Thoracic aorta (tissue), 2 donors: ENCODE measurements at regions not wholly inside any gene's neighbourhood (a gene's known extent, or its start where the extent isn't known, plus 50 kb on each side); places are given as distances from the start of the nearest gene placed in this dataset.
"Not testable (repeated sequence)": the region's sequence is repeated elsewhere in the genome, so short reads cannot be mapped to it uniquely, and the experiment has no call there.

Source experiments
- ATAC-seq: fragments of 150-250 bp; one replicate; pipeline ENCODE4 v1.8.0; 2017; ENCODE audit warnings: low read depth; ENCODE audit not compliant: insufficient number of reproducible peaks, low FRiP score
- DNase-seq: peaks from one replicate; pipeline ENCODE4 v3.0.0-alpha.2; 2020; ENCODE audit warnings: low spot score
- H3K27ac ChIP-seq, 2 donors: fragments of 200-600 bp; sonication (generic); 1 replicate in 1 of 2; 2 replicates in 1 of 2; pipeline ENCODE4 v1.5.1; 2016; ENCODE audit warnings: mild to moderate bottlenecking in 2 of 2, moderate library complexity in 2 of 2
- H3K27me3 ChIP-seq: fragments of 200-600 bp; sonication (generic); replicated peaks from 2 replicates; pipeline ENCODE4 v1.6.0; 2016; ENCODE audit warnings: mild to moderate bottlenecking; ENCODE audit not compliant: insufficient read depth
- H3K36me3 ChIP-seq: fragments of 200-600 bp; sonication (generic); one replicate; pipeline ENCODE4 v1.5.1; 2016
- H3K4me1 ChIP-seq, 2 donors: fragments of 200-600 bp; sonication (generic); 1 replicate in 1 of 2; 2 replicates in 1 of 2; pipeline versions ENCODE4 v1.5.1 to v1.6.0; 2016; ENCODE audit warnings: low read depth in 2 of 2, mild to moderate bottlenecking in 1 of 2; ENCODE audit not compliant: control insufficient read depth in 1 of 2
- H3K4me3 ChIP-seq: fragments of 200-600 bp; sonication (generic); 2 replicates; pipeline ENCODE4 v1.5.1; 2016; ENCODE audit warnings: mild to moderate bottlenecking
- H3K9me3 ChIP-seq: fragments of 200-600 bp; sonication (generic); 2 replicates; pipeline ENCODE4 v1.5.1; 2016
- TF ChIP-seq, protein P1 (sequence below): fragments of 200-600 bp; sonication (generic); IDR thresholded peaks from one replicate; pipeline ENCODE4 v1.5.1; 2019; ENCODE audit warnings: antibody characterized with exemption

DNA sequence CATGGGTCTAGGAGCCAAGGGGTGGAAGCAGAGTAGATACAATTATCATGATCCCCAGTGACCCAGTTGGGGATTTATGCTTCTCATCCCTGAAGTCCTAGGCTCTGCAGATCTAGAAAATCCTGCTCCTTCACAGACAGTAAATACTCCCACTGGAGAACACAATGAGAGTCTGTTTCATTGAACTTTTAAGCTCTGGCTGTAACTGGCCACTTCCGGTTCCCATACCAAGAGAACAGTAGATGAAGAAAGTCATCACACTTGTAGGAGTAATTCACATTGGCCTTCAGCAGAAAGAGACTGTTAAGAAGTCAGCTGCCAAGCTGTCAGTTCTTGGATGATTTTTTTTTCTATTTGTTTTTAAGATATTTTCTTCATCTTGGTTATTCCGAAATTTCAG lies 597.1 kb downstream of the ACTL7B start:
- no peak overlapping the region for H3K4me3 ChIP-seq
- H3K27me3 ChIP-seq, result no peaks in the 10 kb centered on the region
- H3K27ac ChIP-seq, result no peak overlapping the region
- no peaks in the 10 kb centered on the region for H3K36me3 ChIP-seq
- H3K4me1 ChIP-seq, result no peaks in the 10 kb centered on the region
- TF ChIP-seq, protein P1, sequence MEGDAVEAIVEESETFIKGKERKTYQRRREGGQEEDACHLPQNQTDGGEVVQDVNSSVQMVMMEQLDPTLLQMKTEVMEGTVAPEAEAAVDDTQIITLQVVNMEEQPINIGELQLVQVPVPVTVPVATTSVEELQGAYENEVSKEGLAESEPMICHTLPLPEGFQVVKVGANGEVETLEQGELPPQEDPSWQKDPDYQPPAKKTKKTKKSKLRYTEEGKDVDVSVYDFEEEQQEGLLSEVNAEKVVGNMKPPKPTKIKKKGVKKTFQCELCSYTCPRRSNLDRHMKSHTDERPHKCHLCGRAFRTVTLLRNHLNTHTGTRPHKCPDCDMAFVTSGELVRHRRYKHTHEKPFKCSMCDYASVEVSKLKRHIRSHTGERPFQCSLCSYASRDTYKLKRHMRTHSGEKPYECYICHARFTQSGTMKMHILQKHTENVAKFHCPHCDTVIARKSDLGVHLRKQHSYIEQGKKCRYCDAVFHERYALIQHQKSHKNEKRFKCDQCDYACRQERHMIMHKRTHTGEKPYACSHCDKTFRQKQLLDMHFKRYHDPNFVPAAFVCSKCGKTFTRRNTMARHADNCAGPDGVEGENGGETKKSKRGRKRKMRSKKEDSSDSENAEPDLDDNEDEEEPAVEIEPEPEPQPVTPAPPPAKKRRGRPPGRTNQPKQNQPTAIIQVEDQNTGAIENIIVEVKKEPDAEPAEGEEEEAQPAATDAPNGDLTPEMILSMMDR, result no peak
- no peaks in the 10 kb centered on the region for H3K9me3 ChIP-seq
- no peak for DNase-seq
- no peak for ATAC-seq

DNA sequence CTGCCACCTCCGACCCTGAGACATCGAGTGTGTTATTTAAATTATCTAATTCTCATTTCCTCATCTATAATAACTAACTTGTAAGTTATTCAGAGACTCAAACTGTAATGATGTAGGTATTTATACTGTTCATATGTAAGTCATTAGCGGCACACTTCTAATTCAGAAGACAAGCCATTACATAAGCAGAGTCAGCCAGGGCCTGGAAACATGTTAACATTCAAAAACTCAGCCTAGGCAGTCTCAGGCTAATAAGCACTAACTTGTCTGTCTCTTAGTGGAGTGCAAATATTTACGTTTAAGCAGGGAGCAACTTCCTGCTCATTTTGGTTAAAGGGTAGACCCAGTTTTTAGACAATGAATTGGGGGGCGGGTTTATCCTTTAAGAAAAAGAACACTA lies 598.4 kb downstream of the ACTL7B start:
- H3K4me3 ChIP-seq, result no peak overlapping the region
- no peak overlapping the region for H3K27ac ChIP-seq
- no peaks in the 10 kb centered on the region for H3K4me1 ChIP-seq
- DNase-seq, result no peak
- no peaks in the 10 kb centered on the region for H3K27me3 ChIP-seq
- TF ChIP-seq, protein P1, result no peak
- no peaks in the 10 kb centered on the region for H3K36me3 ChIP-seq
- no peaks in the 10 kb centered on the region for H3K9me3 ChIP-seq
- ATAC-seq, result no peak

DNA sequence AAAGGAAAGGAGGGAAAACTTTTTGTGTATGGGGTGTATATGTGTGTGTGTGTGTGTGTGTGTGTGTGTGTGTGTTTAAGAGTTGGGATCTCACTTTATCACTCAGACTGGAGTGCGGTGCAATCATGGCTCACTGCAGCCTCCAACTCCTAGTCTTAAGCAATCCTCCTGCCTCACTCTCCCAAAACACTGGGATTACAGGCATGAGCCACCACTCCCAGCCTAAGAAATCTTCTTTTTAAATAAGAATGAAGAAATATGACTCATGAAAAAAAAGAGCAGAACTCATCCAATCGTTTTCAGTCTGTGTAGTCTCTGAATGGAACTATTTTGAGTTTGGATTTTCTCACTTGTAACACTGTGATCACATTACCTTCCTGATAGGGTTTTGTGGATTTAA lies 601.5 kb downstream of the ACTL7B start:
- Histone ChIP-seq H3K4me3 (no peak overlapping the region), H3K9me3 (no peaks in the 10 kb centered on the region), H3K27ac (no peak overlapping the region), H3K27me3 (no peaks in the 10 kb centered on the region), H3K36me3 (no peaks in the 10 kb centered on the region), H3K4me1 (no peaks in the 10 kb centered on the region)
- ATAC-seq (no peak), DNase-seq (no peak)
- TF ChIP-seq, protein P1, result no peak

DNA sequence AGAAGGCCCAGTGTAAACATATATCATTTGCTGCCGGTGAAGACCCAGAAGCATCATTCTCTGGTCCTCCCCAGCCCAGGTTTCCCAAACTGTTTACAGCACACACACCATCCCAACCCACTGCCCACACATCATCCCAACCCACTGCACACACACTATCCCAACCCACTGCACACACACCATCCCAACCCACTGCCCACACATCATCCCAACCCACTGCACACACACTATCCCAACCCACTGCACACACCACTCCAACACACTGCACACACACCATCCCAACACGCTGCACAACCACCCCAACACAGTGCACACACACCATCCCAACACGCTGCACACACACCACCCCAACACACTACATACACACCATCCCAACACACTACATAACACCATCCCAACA lies 608.4 kb downstream of the ACTL7B start:
- not testable (repeated sequence) for H3K4me1 ChIP-seq, H3K4me3 ChIP-seq, H3K27ac ChIP-seq, H3K27me3 ChIP-seq, DNase-seq, H3K36me3 ChIP-seq, H3K9me3 ChIP-seq, ATAC-seq

DNA sequence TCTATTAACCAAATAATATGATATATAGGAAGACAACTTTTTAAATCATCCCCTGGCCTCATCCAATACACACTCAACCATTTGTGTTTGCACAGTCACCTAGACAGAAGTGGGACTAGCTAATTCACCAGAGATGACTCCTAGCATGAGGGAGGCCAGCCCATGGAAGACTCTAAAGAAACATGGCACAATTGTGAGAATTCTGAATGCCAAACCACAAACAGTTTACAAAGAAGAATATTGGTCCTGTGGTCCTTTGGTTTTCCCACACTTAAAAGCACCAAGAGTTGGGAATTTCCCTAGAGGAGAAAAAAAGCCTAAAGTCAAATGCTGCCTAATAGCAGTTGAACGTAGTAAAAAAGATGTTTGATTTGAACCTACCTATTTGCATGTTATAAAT lies 609.9 kb downstream of the ACTL7B start:
- no peak overlapping the region for H3K27ac ChIP-seq

DNA sequence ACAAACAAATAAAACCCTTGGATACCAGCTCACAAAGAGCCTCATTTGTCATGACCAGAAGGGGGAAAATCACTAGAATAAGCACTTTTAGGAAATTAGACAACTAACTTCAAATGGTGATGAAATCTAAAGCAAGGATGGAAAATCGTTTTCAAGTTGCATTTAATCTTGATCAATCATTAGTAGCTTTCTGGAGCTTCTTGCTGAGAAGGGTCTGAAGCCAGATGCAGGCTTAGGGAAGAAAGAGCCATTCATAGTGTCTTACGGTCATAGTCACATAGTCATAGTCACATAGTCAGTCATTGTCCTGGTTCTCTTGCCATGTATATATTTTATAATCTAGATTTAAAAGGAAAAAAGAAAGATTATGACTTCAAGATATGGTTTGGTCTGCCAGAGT lies 610.5 kb downstream of the ACTL7B start:
- Histone ChIP-seq H3K9me3 (no peaks in the 10 kb centered on the region), H3K27me3 (no peaks in the 10 kb centered on the region), H3K36me3 (no peaks in the 10 kb centered on the region), H3K4me1 (no peaks in the 10 kb centered on the region), H3K4me3 (no peak overlapping the region), H3K27ac (no peak overlapping the region)
- ATAC-seq, result no peak
- TF ChIP-seq, protein P1, result no peak
- DNase-seq, result no peak

More for the DNA sequence above, 609.9 kb downstream of the ACTL7B start:
- H3K4me3 ChIP-seq, result no peak overlapping the region
- ATAC-seq (no peak), DNase-seq (no peak)
- H3K9me3 ChIP-seq, result no peaks in the 10 kb centered on the region
- no peaks in the 10 kb centered on the region for H3K27me3 ChIP-seq
- no peaks in the 10 kb centered on the region for H3K36me3 ChIP-seq
- TF ChIP-seq, protein P1, result no peak
- H3K4me1 ChIP-seq, result no peaks in the 10 kb centered on the region
